CD4-positive, alpha-beta T cell treated with Interferon gamma for 1 hour (primary cell): ENCODE measurements at regions not wholly inside any gene's neighbourhood (a gene's known extent, or its start where the extent isn't known, plus 50 kb on each side); places are given as distances from the start of the nearest gene placed in this dataset.

ENCODE experiments used
- DNase-seq: peaks from one replicate; pipeline ENCODE4 v3.0.0-alpha.2; 2020

- DNase-seq: no peak
Measured at GRCh38 chr1:195804547-195804946, 803.7 kb downstream of the KCNT2 start.

GRCh38 chr1:195799016-195799415 lies 809.2 kb downstream of the KCNT2 start:
- DNase-seq: no peak

GRCh38 chr1:195794225-195794624 lies 814.0 kb downstream of the KCNT2 start:
- DNase-seq: no peak

GRCh38 chr1:195791796-195792195 lies 816.4 kb downstream of the KCNT2 start:
- DNase-seq: no peak

GRCh38 chr1:195790514-195791168 lies 817.6 kb downstream of the KCNT2 start:
- no peak for DNase-seq

- no peak for DNase-seq
Measured at GRCh38 chr1:195789321-195789720, 818.9 kb downstream of the KCNT2 start.

- no peak for DNase-seq
Measured at GRCh38 chr1:195788721-195789120, 819.5 kb downstream of the KCNT2 start.

- DNase-seq: no peak
Measured at GRCh38 chr1:195785830-195786229, 822.4 kb downstream of the KCNT2 start.

GRCh38 chr1:195773931-195774330 lies 834.3 kb downstream of the KCNT2 start:
- DNase-seq: no peak

- DNase-seq: no peak
Measured at GRCh38 chr1:195769461-195769860, 838.8 kb downstream of the KCNT2 start.

GRCh38 chr1:195768936-195769335 lies 839.3 kb downstream of the KCNT2 start:
- DNase-seq: no peak

- DNase-seq: no peak
Measured at GRCh38 chr1:195768377-195768776, 839.9 kb downstream of the KCNT2 start.

GRCh38 chr1:195766709-195767108 lies 841.5 kb downstream of the KCNT2 start:
- no peak for DNase-seq

- no peak for DNase-seq
Measured at GRCh38 chr1:195765099-195765498, 843.1 kb downstream of the KCNT2 start.

- no peak for DNase-seq
Measured at GRCh38 chr1:195763907-195764374, 844.3 kb downstream of the KCNT2 start.

GRCh38 chr1:195763146-195763906 lies 844.9 kb downstream of the KCNT2 start:
- DNase-seq: no peak

GRCh38 chr1:195761104-195761503 lies 847.1 kb downstream of the KCNT2 start:
- DNase-seq: no peak

- DNase-seq: no peak
Measured at GRCh38 chr1:195756109-195756508, 852.1 kb downstream of the KCNT2 start.

- no peak for DNase-seq
Measured at GRCh38 chr1:195754874-195755273, 853.4 kb downstream of the KCNT2 start.

GRCh38 chr1:195754303-195754702 lies 853.9 kb downstream of the KCNT2 start:
- no peak for DNase-seq

- DNase-seq: no peak
Measured at GRCh38 chr1:195748969-195749368, 859.3 kb downstream of the KCNT2 start.

- DNase-seq: no peak
Measured at GRCh38 chr1:195745189-195746010, 862.8 kb downstream of the KCNT2 start.

- no peak for DNase-seq
Measured at GRCh38 chr1:195744256-195744655, 864.0 kb downstream of the KCNT2 start.

GRCh38 chr1:195740862-195741261 lies 867.4 kb downstream of the KCNT2 start:
- DNase-seq: no peak
